ENCODE measurements at regions not wholly inside any gene's neighbourhood (a gene's known extent, or its start where the extent isn't known, plus 50 kb on each side); places are given as distances from the start of the nearest gene placed in this dataset.
A peak's percentile ranks its signal among the peaks of the same experiment; 100 is the strongest.

DNA sequence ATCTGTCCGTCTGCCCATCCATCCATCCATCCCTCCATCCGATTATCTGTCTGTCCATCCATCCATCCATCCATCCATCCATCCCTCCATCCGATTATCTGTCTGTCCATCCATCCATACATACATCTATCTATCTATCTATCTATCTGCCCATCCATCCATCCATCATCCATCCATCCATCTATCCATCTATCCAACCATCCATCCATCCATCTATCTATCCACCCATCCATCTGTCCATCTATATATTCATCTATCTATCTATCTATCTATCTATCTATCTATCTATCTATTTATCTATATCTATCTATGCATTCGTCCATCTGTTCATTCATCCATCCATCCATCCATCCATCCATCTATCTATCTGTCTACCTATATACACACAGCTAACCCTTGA, 471.1 kb upstream of the ZNF507 start:
- H3K4me3 ChIP-seq (ENCODE audit: extremely low read depth in 1 of 4, insufficient read depth in 2 of 4, low read depth in 3 of 4, low read length in 4 of 4): no peak overlapping the region
- H3K23ac ChIP-seq (ENCODE audit: insufficient read length): no peak overlapping the region
- no peaks in the 10 kb centered on the region for H3K4me1 ChIP-seq (replicated peaks in 1 of 4; ENCODE audit: control insufficient read depth in 3 of 4, insufficient read depth in 4 of 4, low read length in 3 of 4)
- no peak overlapping the region for H4K5ac ChIP-seq (ENCODE audit: insufficient read length, low read depth, low read length)
- no peak overlapping the region for H4K8ac ChIP-seq (ENCODE audit: extremely low read depth, insufficient read depth, low read length)
- H2AFZ ChIP-seq (ENCODE audit: low read length): no peak overlapping the region
- no peak overlapping the region for H4K91ac ChIP-seq (replicated peaks; ENCODE audit: insufficient read length, low read length)
- H2BK120ac ChIP-seq (replicated peaks; ENCODE audit: low read depth, low read length): no peak overlapping the region
- H3K4ac ChIP-seq (replicated peaks; ENCODE audit: insufficient read length, low read depth, low read length): no peak overlapping the region
- H3K23me2 ChIP-seq (ENCODE audit: low read depth, low read length): peaks cover 5% of the 10 kb centered on the region; the same call in 1 of the 2 replicates
- H4K20me1 ChIP-seq (replicated peaks in 1 of 2; ENCODE audit: control insufficient read depth in 1 of 2, insufficient read depth in 2 of 2, low read length in 2 of 2): no peaks in the 10 kb centered on the region
- no peaks in the 10 kb centered on the region for H3K79me2 ChIP-seq (ENCODE audit: control insufficient read depth in 1 of 2, insufficient read depth in 2 of 2, low read length in 2 of 2)
- 92% methylated on average over 4 of the region's 4 CpGs; no CpG with 5 or more reads in 1 of the 2 experiments for WGBS, 2 experiments (ENCODE audit: extremely low coverage in 1 of 2, insufficient coverage in 1 of 2, insufficient read length in 1 of 2, insufficient replicate concordance in 2 of 2, low coverage in 1 of 2, low lambda C conversion rate in 2 of 2, missing lambda C conversion rate in 1 of 2)
- no peak overlapping the region for H2BK12ac ChIP-seq (ENCODE audit: low read depth, low read length)
- H3K56ac ChIP-seq (replicated peaks; ENCODE audit: insufficient read length, low read depth, low read length): peak overlapping the region; percentile 95
- TF ChIP-seq FOSL1 (IDR thresholded peaks at IDR 0.05; ENCODE audit: insufficient read depth, low read depth, low read length): no peak
- TF ChIP-seq TBP (IDR thresholded peaks at IDR 0.05; ENCODE audit: low read depth, low read length): no peak
- TF ChIP-seq SRF (IDR thresholded peaks at IDR 0.05; ENCODE audit: low read depth, low read length): no peak
- TF ChIP-seq HDAC2 (IDR thresholded peaks at IDR 0.05; ENCODE audit: borderline replicate concordance in 1 of 2, low read depth in 2 of 2, low read length in 2 of 2): no peak
- TF ChIP-seq RBBP5 (IDR thresholded peaks at IDR 0.05; ENCODE audit: borderline replicate concordance, low read depth, low read length): no peak
- no peak overlapping the region for H3K27ac ChIP-seq (ENCODE audit: low read depth, low read length)
- no peak overlapping the region for H2AK5ac ChIP-seq (ENCODE audit: low read depth, low read length)
- DNase-seq (ENCODE audit: low read depth in 1 of 2, low spot score in 2 of 2) (no peak), FAIRE-seq (no peak)
- H2BK15ac ChIP-seq (ENCODE audit: low read length): no peak overlapping the region
- H2BK5ac ChIP-seq (ENCODE audit: low read depth, low read length): no peak overlapping the region
- no peak overlapping the region for H3K18ac ChIP-seq (ENCODE audit: extremely low read depth, low read length)
- no peak overlapping the region for H3K4me2 ChIP-seq (ENCODE audit: insufficient read depth in 1 of 2, low read depth in 2 of 2, low read length in 2 of 2)
- no peak overlapping the region for H3K9ac ChIP-seq (replicated peaks in 1 of 4; ENCODE audit: extremely low read depth in 1 of 4, low read depth in 3 of 4, low read length in 3 of 4)
- no peaks in the 10 kb centered on the region for H3K36me3 ChIP-seq (ENCODE audit: control insufficient read depth in 2 of 4, insufficient read depth in 4 of 4, low read length in 3 of 4)
- no peaks in the 10 kb centered on the region for H3K79me1 ChIP-seq (ENCODE audit: low read depth, low read length)
- no peak overlapping the region for H2BK20ac ChIP-seq (ENCODE audit: low read length)
- H3K14ac ChIP-seq (ENCODE audit: insufficient read length): no peak overlapping the region
- H3K9me3 ChIP-seq (ENCODE audit: insufficient read depth in 2 of 2, low read depth in 1 of 2, low read length in 1 of 2): peaks cover 0 to 3% of the 10 kb centered on the region in 2 experiments; a peak in 1 of 4 replicates
- no peaks in the 10 kb centered on the region for H3K27me3 ChIP-seq (replicated peaks in 1 of 4; ENCODE audit: control insufficient read depth in 3 of 4, extremely low read depth in 1 of 4, insufficient read depth in 3 of 4, low read length in 3 of 4)
- POLR2A ChIA-PET (ENCODE audit: partially characterized antibody): no interaction called here
- CTCF ChIA-PET (ENCODE audit: partially characterized antibody): no interaction called here
